ENCODE measurements at regions not wholly inside any gene's neighbourhood (a gene's known extent, or its start where the extent isn't known, plus 50 kb on each side); places are given as distances from the start of the nearest gene placed in this dataset.
"Not testable (repeated sequence)": the region's sequence is repeated elsewhere in the genome, so short reads cannot be mapped to it uniquely, and the experiment has no call there.

GRCh38 chr6:119749335-119749734 is 399.8 kb upstream of the MAN1A1 start:
- no peak overlapping the region for H3K4me3 Mint-ChIP-seq
- H3K36me3 Mint-ChIP-seq: no peaks in the 10 kb centered on the region
- ChIA-PET POLR2A (no interaction called here), CTCF (interaction anchor here in 1 of 2 donors (0.6 kb wide), 1 partner anchor 528 kb away, joined by 3 read pairs; no protein-coding TSS in a partner anchor)
- H3K27ac Mint-ChIP-seq: no peak overlapping the region
- H3K4me3 ChIP-seq (ENCODE audit: control insufficient read depth in 1 of 2, extremely low read depth in 1 of 2, low read length in 1 of 2): no peak overlapping the region
- peaks cover 2 to 18% of the 10 kb centered on the region in 2 donors for H3K27me3 Mint-ChIP-seq
- H3K27ac ChIP-seq (ENCODE audit: low read length): no peak overlapping the region
- no CpG with 5 or more reads among the region's 4 CpGs for WGBS (ENCODE audit: insufficient coverage)
- ATAC-seq (replicated peaks in 1 of 4) (no peak), DNase-seq (no peak)
- H3K27me3 ChIP-seq (replicated peaks in 1 of 2; ENCODE audit: control insufficient read depth in 2 of 2, extremely low read depth in 1 of 2, insufficient read depth in 2 of 2, low read length in 1 of 2): no peaks in the 10 kb centered on the region
- H3K9me3 Mint-ChIP-seq: no peaks in the 10 kb centered on the region
- no peaks in the 10 kb centered on the region for H3K4me1 ChIP-seq (ENCODE audit: control insufficient read depth in 1 of 2, extremely low read depth in 1 of 2, insufficient read depth in 2 of 2, low read length in 2 of 2)
- no peaks in the 10 kb centered on the region for H3K4me1 Mint-ChIP-seq
- H3K9me3 ChIP-seq: no peaks in the 10 kb centered on the region
- no peaks in the 10 kb centered on the region for H3K36me3 ChIP-seq (ENCODE audit: control insufficient read depth in 2 of 2, extremely low read depth in 1 of 2, insufficient read depth in 1 of 2, low read length in 1 of 2)

DNA sequence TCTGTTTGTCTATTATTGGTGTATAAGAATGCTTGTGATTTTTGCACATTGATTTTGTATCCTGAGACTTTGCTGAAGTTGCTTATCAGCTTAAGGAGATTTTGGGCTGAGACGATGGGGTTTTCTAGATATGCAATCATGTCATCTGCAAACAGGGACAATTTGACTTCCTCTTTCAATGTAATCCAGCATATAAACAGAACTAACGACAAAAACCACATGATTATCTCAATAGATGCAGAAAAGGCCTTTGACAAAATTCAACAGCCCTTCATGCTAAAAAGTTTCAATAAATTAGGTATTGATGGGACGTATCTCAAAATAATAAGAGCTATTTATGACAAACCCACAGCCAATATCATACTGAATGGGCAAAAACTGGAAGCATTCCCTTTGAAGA is 399.0 kb upstream of the MAN1A1 start:
- POLR2A ChIA-PET: not testable (repeated sequence)

GRCh38 chr6:119742188-119742803 is 392.7 kb upstream of the MAN1A1 start:
- no peaks in the 10 kb centered on the region for H3K36me3 Mint-ChIP-seq
- H3K27ac Mint-ChIP-seq: no peak overlapping the region
- ATAC-seq (replicated peaks in 1 of 4): peak in 2 of 4 experiments; percentile 40 to 66
- ChIA-PET CTCF (interaction anchor here in 1 of 2 donors (0.6 to 1.1 kb wide), 2 partner anchors 8 to 750 kb away, joined by 3 to 4 read pairs; no protein-coding TSS in a partner anchor), POLR2A (interaction anchor here in 1 of 2 donors (0.6 kb wide), 1 partner anchor 452 kb away, joined by 3 read pairs; no protein-coding TSS in a partner anchor)
- Histone ChIP-seq H3K4me3 (ENCODE audit: control insufficient read depth in 1 of 2, extremely low read depth in 1 of 2, low read length in 1 of 2) (no peak overlapping the region), H3K4me1 (ENCODE audit: control insufficient read depth in 1 of 2, extremely low read depth in 1 of 2, insufficient read depth in 2 of 2, low read length in 2 of 2) (no peaks in the 10 kb centered on the region), H3K27me3 (replicated peaks in 1 of 2; ENCODE audit: control insufficient read depth in 2 of 2, extremely low read depth in 1 of 2, insufficient read depth in 2 of 2, low read length in 1 of 2) (no peaks in the 10 kb centered on the region), H3K36me3 (ENCODE audit: control insufficient read depth in 2 of 2, extremely low read depth in 1 of 2, insufficient read depth in 1 of 2, low read length in 1 of 2) (no peaks in the 10 kb centered on the region), H3K9me3 (no peaks in the 10 kb centered on the region), H3K27ac (ENCODE audit: low read length) (no peak overlapping the region)
- no peak overlapping the region for H3K4me3 Mint-ChIP-seq
- peak in 31 of 35 experiments; percentile 6 to 54 (median 36) for DNase-seq
- WGBS (ENCODE audit: insufficient coverage): no CpG with 5 or more reads among the region's 6 CpGs
- no peaks in the 10 kb centered on the region for H3K9me3 Mint-ChIP-seq
- peaks cover 4 to 7% of the 10 kb centered on the region in 2 donors for H3K27me3 Mint-ChIP-seq
- H3K4me1 Mint-ChIP-seq: peaks cover 2 to 6% (median 5%) of the 10 kb centered on the region in 3 donors

More for the DNA sequence above, 399.0 kb upstream of the MAN1A1 start:
- not testable (repeated sequence) for H3K4me1 ChIP-seq (ENCODE audit: control insufficient read depth in 1 of 2, extremely low read depth in 1 of 2, insufficient read depth in 2 of 2, low read length in 2 of 2); H3K4me3 ChIP-seq (ENCODE audit: control insufficient read depth in 1 of 2, extremely low read depth in 1 of 2, low read length in 1 of 2); ATAC-seq (replicated peaks in 1 of 4); H3K27ac ChIP-seq (ENCODE audit: low read length); H3K4me3 Mint-ChIP-seq; H3K9me3 ChIP-seq; H3K27me3 ChIP-seq (replicated peaks in 1 of 2; ENCODE audit: control insufficient read depth in 2 of 2, extremely low read depth in 1 of 2, insufficient read depth in 2 of 2, low read length in 1 of 2); H3K36me3 Mint-ChIP-seq; DNase-seq; H3K4me1 Mint-ChIP-seq; H3K27ac Mint-ChIP-seq; H3K36me3 ChIP-seq (ENCODE audit: control insufficient read depth in 2 of 2, extremely low read depth in 1 of 2, insufficient read depth in 1 of 2, low read length in 1 of 2); H3K9me3 Mint-ChIP-seq
- no CpG with 5 or more reads among the region's 3 CpGs for WGBS (ENCODE audit: insufficient coverage)
- H3K27me3 Mint-ChIP-seq: peaks cover 0 to 15% of the 10 kb centered on the region in 2 donors
- CTCF ChIA-PET: interaction anchor here in 1 of 2 donors (0.6 kb wide), 1 partner anchor 529 kb away, joined by 3 read pairs; no protein-coding TSS in a partner anchor

DNA sequence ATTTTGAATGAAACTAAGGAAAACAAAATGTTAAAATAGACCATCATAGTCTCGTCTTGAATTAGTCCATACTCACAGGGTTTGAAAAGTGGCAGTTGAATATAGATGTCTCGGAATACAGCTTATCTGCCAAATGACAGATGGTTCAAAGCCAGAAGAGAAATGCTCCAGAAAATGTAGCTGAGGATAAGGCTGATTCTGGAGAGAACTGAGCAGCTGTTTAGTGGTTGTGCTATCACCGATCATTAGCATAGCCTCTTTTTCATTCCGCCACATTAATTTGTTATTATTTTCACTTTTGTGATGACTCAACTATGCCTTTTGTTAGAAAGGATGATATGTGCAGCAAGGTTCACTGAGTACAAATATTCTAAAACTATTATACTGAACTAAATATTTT is 390.2 kb upstream of the MAN1A1 start:
- ATAC-seq (replicated peaks in 1 of 4): no peak
- H3K4me1 Mint-ChIP-seq: peaks cover 2 to 6% (median 5%) of the 10 kb centered on the region in 3 donors

DNA sequence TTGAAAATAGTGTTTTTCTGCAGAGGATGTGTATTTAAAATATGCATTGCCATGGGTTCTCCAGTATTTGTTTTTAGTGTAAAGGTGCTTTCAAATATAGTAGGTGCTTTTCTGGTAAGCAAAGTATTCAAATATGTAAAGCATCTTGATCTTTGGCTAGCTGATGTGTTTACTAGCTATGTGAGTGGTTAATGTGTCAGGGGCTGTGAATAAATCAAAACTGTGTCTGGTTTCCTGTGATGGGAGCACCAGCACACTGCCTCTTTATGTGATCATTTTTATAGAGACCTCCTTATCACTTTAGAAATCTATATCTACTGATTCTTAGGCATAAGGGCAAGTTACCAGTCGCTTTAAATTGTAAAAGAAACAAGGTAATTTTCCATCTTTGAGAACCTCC is 388.9 kb upstream of the MAN1A1 start:
- Mint-ChIP-seq H3K36me3 (no peaks in the 10 kb centered on the region), H3K27me3 (peaks cover 12 to 24% of the 10 kb centered on the region in 2 donors), H3K4me1 (peaks cover 2 to 6% (median 5%) of the 10 kb centered on the region in 3 donors), H3K4me3 (no peak overlapping the region), H3K9me3 (no peaks in the 10 kb centered on the region), H3K27ac (no peak overlapping the region)
- no peak for DNase-seq
- Histone ChIP-seq H3K4me1 (ENCODE audit: control insufficient read depth in 1 of 2, extremely low read depth in 1 of 2, insufficient read depth in 2 of 2, low read length in 2 of 2) (no peaks in the 10 kb centered on the region), H3K27me3 (replicated peaks in 1 of 2; ENCODE audit: control insufficient read depth in 2 of 2, extremely low read depth in 1 of 2, insufficient read depth in 2 of 2, low read length in 1 of 2) (no peaks in the 10 kb centered on the region), H3K36me3 (ENCODE audit: control insufficient read depth in 2 of 2, extremely low read depth in 1 of 2, insufficient read depth in 1 of 2, low read length in 1 of 2) (no peaks in the 10 kb centered on the region), H3K9me3 (no peaks in the 10 kb centered on the region), H3K27ac (ENCODE audit: low read length) (no peak overlapping the region), H3K4me3 (ENCODE audit: control insufficient read depth in 1 of 2, extremely low read depth in 1 of 2, low read length in 1 of 2) (no peak overlapping the region)
- no CpG with 5 or more reads among the region's 1 CpG for WGBS (ENCODE audit: insufficient coverage)
- POLR2A ChIA-PET: no interaction called here
- CTCF ChIA-PET: no interaction called here
- no peak for ATAC-seq (replicated peaks in 1 of 4)

More for the DNA sequence above, 390.2 kb upstream of the MAN1A1 start:
- Mint-ChIP-seq H3K36me3 (no peaks in the 10 kb centered on the region), H3K27ac (no peak overlapping the region), H3K4me3 (no peak overlapping the region), H3K9me3 (no peaks in the 10 kb centered on the region), H3K27me3 (peaks cover 12 to 24% of the 10 kb centered on the region in 2 donors)
- H3K4me3 ChIP-seq (ENCODE audit: control insufficient read depth in 1 of 2, extremely low read depth in 1 of 2, low read length in 1 of 2): no peak overlapping the region
- H3K4me1 ChIP-seq (ENCODE audit: control insufficient read depth in 1 of 2, extremely low read depth in 1 of 2, insufficient read depth in 2 of 2, low read length in 2 of 2): no peaks in the 10 kb centered on the region
- H3K9me3 ChIP-seq: no peaks in the 10 kb centered on the region
- WGBS (ENCODE audit: insufficient coverage): 71% methylated on average over 1 of the region's 4 CpGs
- CTCF ChIA-PET: interaction anchor here in 1 of 2 donors (0.6 kb wide), 1 partner anchor 1310 kb away, joined by 3 read pairs; no protein-coding TSS in a partner anchor
- no peaks in the 10 kb centered on the region for H3K36me3 ChIP-seq (ENCODE audit: control insufficient read depth in 2 of 2, extremely low read depth in 1 of 2, insufficient read depth in 1 of 2, low read length in 1 of 2)
- POLR2A ChIA-PET: no interaction called here
- H3K27me3 ChIP-seq (replicated peaks in 1 of 2; ENCODE audit: control insufficient read depth in 2 of 2, extremely low read depth in 1 of 2, insufficient read depth in 2 of 2, low read length in 1 of 2): no peaks in the 10 kb centered on the region
- no peak overlapping the region for H3K27ac ChIP-seq (ENCODE audit: low read length)
- DNase-seq: no peak

GRCh38 chr6:119736296-119737021 is 386.9 kb upstream of the MAN1A1 start:
- ATAC-seq (replicated peaks in 1 of 4) (no peak), DNase-seq (no peak)
- peaks cover 8 to 19% of the 10 kb centered on the region in 2 donors for H3K27me3 Mint-ChIP-seq
- Histone ChIP-seq H3K27me3 (replicated peaks in 1 of 2; ENCODE audit: control insufficient read depth in 2 of 2, extremely low read depth in 1 of 2, insufficient read depth in 2 of 2, low read length in 1 of 2) (no peaks in the 10 kb centered on the region), H3K4me1 (ENCODE audit: control insufficient read depth in 1 of 2, extremely low read depth in 1 of 2, insufficient read depth in 2 of 2, low read length in 2 of 2) (no peaks in the 10 kb centered on the region), H3K27ac (ENCODE audit: low read length) (no peak overlapping the region), H3K9me3 (no peaks in the 10 kb centered on the region), H3K36me3 (ENCODE audit: control insufficient read depth in 2 of 2, extremely low read depth in 1 of 2, insufficient read depth in 1 of 2, low read length in 1 of 2) (no peaks in the 10 kb centered on the region), H3K4me3 (ENCODE audit: control insufficient read depth in 1 of 2, extremely low read depth in 1 of 2, low read length in 1 of 2) (no peak overlapping the region)
- CTCF ChIA-PET: no interaction called here
- H3K4me3 Mint-ChIP-seq: no peak overlapping the region
- no peaks in the 10 kb centered on the region for H3K4me1 Mint-ChIP-seq
- no peaks in the 10 kb centered on the region for H3K36me3 Mint-ChIP-seq
- WGBS (ENCODE audit: insufficient coverage): 60% methylated on average over 3 of the region's 4 CpGs
- H3K27ac Mint-ChIP-seq: no peak overlapping the region
- no peaks in the 10 kb centered on the region for H3K9me3 Mint-ChIP-seq
- POLR2A ChIA-PET: interaction anchor here in 1 of 2 donors (0.6 kb wide), 1 partner anchor 91 kb away, joined by 3 read pairs; no protein-coding TSS in a partner anchor
